Vagina (tissue), 2 donors: ENCODE measurements at regions not wholly inside any gene's neighbourhood (a gene's known extent, or its start where the extent isn't known, plus 50 kb on each side); places are given as distances from the start of the nearest gene placed in this dataset.

Experiments used
- DNase-seq, 2 donors: peaks; one replicate each; pipeline ENCODE4 v3.0.0-alpha.2; 2017; ENCODE audit errors: extremely low spot score in 2 of 2
- H3K27ac ChIP-seq: fragments of 200-600 bp; sonication (generic); one replicate; pipeline ENCODE4 v1.5.1; 2019
- H3K27me3 ChIP-seq: fragments of 200-600 bp; sonication (generic); one replicate; pipeline ENCODE4 v1.5.1; 2019
- H3K36me3 ChIP-seq, 2 donors: fragments of 200-600 bp; sonication (generic); one replicate each; pipeline ENCODE4 v1.5.1; 2017 to 2019
- H3K4me1 ChIP-seq: fragments of 200-600 bp; sonication (generic); one replicate; pipeline ENCODE4 v1.5.1; 2019
- H3K4me3 ChIP-seq, 2 donors: fragments of 200-600 bp; sonication (generic); 1 replicate in 1 of 2; 2 replicates in 1 of 2; pipeline ENCODE4 v1.5.1; 2016 to 2019
- H3K9me3 ChIP-seq: fragments of 200-600 bp; sonication (generic); one replicate; pipeline ENCODE4 v1.5.1; 2019
- CTCF ChIP-seq, 3 experiments: fragments of 450-650 bp in 2 of 3; fragments of 200-600 bp in 1 of 3; sonication (generic) in 1 of 3; IDR thresholded peaks; one replicate each; pipeline ENCODE4 v1.5.1; 2017 to 2019; ENCODE audit warnings: antibody characterized with exemption in 3 of 3, mild to moderate bottlenecking in 2 of 3, moderate library complexity in 2 of 3
- POLR2A ChIP-seq, 2 donors: fragments of 450-650 bp; IDR thresholded peaks; one replicate each; pipeline ENCODE4 v1.6.1; 2017; ENCODE audit warnings: antibody characterized with exemption in 2 of 2, mild to moderate bottlenecking in 2 of 2, moderate library complexity in 2 of 2
- POLR2AphosphoS5 ChIP-seq, 2 donors: sonication (generic); formaldehyde crosslinking; IDR thresholded peaks; one replicate each; pipeline ENCODE4 v1.9.0; 2017; ENCODE audit warnings: antibody characterized with exemption in 2 of 2, mild to moderate bottlenecking in 2 of 2, low read depth in 1 of 2; ENCODE audit not compliant: insufficient read depth in 1 of 2
- intact Hi-C: fragments of 100-400 bp; cut with DNase I; formaldehyde crosslinking; loops from one replicate; pipeline ENCODE4 v1.15.1; 2023

- Histone ChIP-seq H3K36me3 (no peaks in the 10 kb centered on the region), H3K27me3 (no peaks in the 10 kb centered on the region), H3K4me1 (no peaks in the 10 kb centered on the region), H3K4me3 (no peak overlapping the region), H3K27ac (no peak overlapping the region), H3K9me3 (no peaks in the 10 kb centered on the region)
- no peak for TF ChIP-seq POLR2A (IDR thresholded peaks at IDR 0.05)
- peak in 1 of 2 donors; percentile 46 for TF ChIP-seq POLR2AphosphoS5 (IDR thresholded peaks at IDR 0.05; ENCODE audit: insufficient read depth in 1 of 2, low read depth in 1 of 2)
- intact Hi-C loops: no loop called here
- no peak for DNase-seq
Observed at GRCh38 chr15:98025237-98025636, 64.7 kb downstream of the ARRDC4 start.

- no peak for TF ChIP-seq POLR2A (IDR thresholded peaks at IDR 0.05)
- no peak for TF ChIP-seq POLR2AphosphoS5 (IDR thresholded peaks at IDR 0.05; ENCODE audit: insufficient read depth in 1 of 2, low read depth in 1 of 2)
- TF ChIP-seq CTCF (IDR thresholded peaks at IDR 0.05): no peak
- no peaks in the 10 kb centered on the region for H3K4me1 ChIP-seq
- no peaks in the 10 kb centered on the region for H3K27me3 ChIP-seq
- DNase-seq: no peak
- H3K36me3 ChIP-seq: no peaks in the 10 kb centered on the region
- no peak overlapping the region for H3K4me3 ChIP-seq
- intact Hi-C loops: no loop called here
- no peak overlapping the region for H3K27ac ChIP-seq
- H3K9me3 ChIP-seq: no peaks in the 10 kb centered on the region
Observed at GRCh38 chr15:98034731-98035130, 74.2 kb downstream of the ARRDC4 start.

GRCh38 chr15:98035134-98035533, 74.6 kb downstream of the ARRDC4 start:
- H3K36me3 ChIP-seq: no peaks in the 10 kb centered on the region
- TF ChIP-seq CTCF (IDR thresholded peaks at IDR 0.05) (no peak), POLR2AphosphoS5 (IDR thresholded peaks at IDR 0.05; ENCODE audit: insufficient read depth in 1 of 2, low read depth in 1 of 2) (no peak), POLR2A (IDR thresholded peaks at IDR 0.05) (no peak)
- no peaks in the 10 kb centered on the region for H3K27me3 ChIP-seq
- no peaks in the 10 kb centered on the region for H3K9me3 ChIP-seq
- H3K4me1 ChIP-seq: no peaks in the 10 kb centered on the region
- no peak for DNase-seq
- no peak overlapping the region for H3K27ac ChIP-seq
- intact Hi-C loops: no loop called here
- H3K4me3 ChIP-seq: no peak overlapping the region

GRCh38 chr15:98035577-98036010, 75.1 kb downstream of the ARRDC4 start:
- no peak for TF ChIP-seq POLR2A (IDR thresholded peaks at IDR 0.05)
- no peak for TF ChIP-seq POLR2AphosphoS5 (IDR thresholded peaks at IDR 0.05; ENCODE audit: insufficient read depth in 1 of 2, low read depth in 1 of 2)
- TF ChIP-seq CTCF (IDR thresholded peaks at IDR 0.05): no peak
- no peaks in the 10 kb centered on the region for H3K4me1 ChIP-seq
- H3K36me3 ChIP-seq: no peaks in the 10 kb centered on the region
- H3K4me3 ChIP-seq: no peak overlapping the region
- H3K9me3 ChIP-seq: no peaks in the 10 kb centered on the region
- intact Hi-C loops: no loop called here
- no peak overlapping the region for H3K27ac ChIP-seq
- no peak for DNase-seq
- no peaks in the 10 kb centered on the region for H3K27me3 ChIP-seq

- intact Hi-C loops: no loop called here
- no peak for DNase-seq
- TF ChIP-seq POLR2AphosphoS5 (IDR thresholded peaks at IDR 0.05; ENCODE audit: insufficient read depth in 1 of 2, low read depth in 1 of 2) (no peak), CTCF (IDR thresholded peaks at IDR 0.05) (no peak), POLR2A (IDR thresholded peaks at IDR 0.05) (no peak)
- no peak overlapping the region for H3K27ac ChIP-seq
- no peaks in the 10 kb centered on the region for H3K27me3 ChIP-seq
- no peaks in the 10 kb centered on the region for H3K36me3 ChIP-seq
- H3K4me3 ChIP-seq: no peak overlapping the region
- no peaks in the 10 kb centered on the region for H3K4me1 ChIP-seq
- H3K9me3 ChIP-seq: no peaks in the 10 kb centered on the region
Observed at GRCh38 chr15:98039596-98039995, 79.1 kb downstream of the ARRDC4 start.
